HFFc6 (cell line): ENCODE measurements at regions not wholly inside any gene's neighbourhood (a gene's known extent, or its start where the extent isn't known, plus 50 kb on each side); places are given as distances from the start of the nearest gene placed in this dataset.

Experiments used
- DNase-seq: peaks from one replicate; pipeline ENCODE4 v3.0.0-alpha.2; 2018
- H3K27ac Mint-ChIP-seq: 2 replicates; pipeline ENCODE4 v1.8.0; 2020; ENCODE audit warnings: mild to moderate bottlenecking, mixed read lengths
- H3K27me3 Mint-ChIP-seq: 2 replicates; pipeline ENCODE4 v1.8.0; 2021; ENCODE audit warnings: mild to moderate bottlenecking, moderate library complexity, mixed read lengths; ENCODE audit not compliant: insufficient read depth
- H3K36me3 Mint-ChIP-seq: 2 replicates; pipeline ENCODE4 v1.8.0; 2021; ENCODE audit warnings: low read depth, mixed read lengths
- H3K4me1 Mint-ChIP-seq: 2 replicates; pipeline ENCODE4 v1.8.0; 2020; ENCODE audit warnings: low read depth, mixed read lengths
- H3K4me3 Mint-ChIP-seq: 2 replicates; pipeline ENCODE4 v1.8.0; 2020; ENCODE audit warnings: mild to moderate bottlenecking, moderate library complexity, mixed read lengths
- H3K9me3 Mint-ChIP-seq: 2 replicates; pipeline ENCODE4 v1.8.0; 2020; ENCODE audit warnings: mild to moderate bottlenecking, mixed read lengths
- CTCF ChIP-seq: fragments of 200-600 bp; sonication (generic); IDR thresholded peaks from 2 replicates; pipeline ENCODE4 v1.5.0; 2021; ENCODE audit warnings: antibody characterized with exemption, mild to moderate bottlenecking

GRCh38 chr14:26702721-26703230, 104.9 kb upstream of the NOVA1 start:
- no peak for DNase-seq
- Mint-ChIP-seq H3K9me3 (peaks cover 55% of the 10 kb centered on the region), H3K4me3 (no peak overlapping the region), H3K36me3 (peaks cover 5% of the 10 kb centered on the region; the same call in 1 of the 2 replicates), H3K4me1 (no peaks in the 10 kb centered on the region), H3K27me3 (no peaks in the 10 kb centered on the region), H3K27ac (no peak overlapping the region)
- TF ChIP-seq CTCF, result no peak

GRCh38 chr14:26703686-26704366, 106.0 kb upstream of the NOVA1 start:
- no peak for DNase-seq
- Mint-ChIP-seq H3K27ac (no peak overlapping the region), H3K4me3 (no peak overlapping the region), H3K36me3 (peaks cover 5% of the 10 kb centered on the region; the same call in 1 of the 2 replicates), H3K27me3 (no peaks in the 10 kb centered on the region), H3K4me1 (no peaks in the 10 kb centered on the region), H3K9me3 (peaks cover 46% of the 10 kb centered on the region)
- no peak for TF ChIP-seq CTCF

- no peak for TF ChIP-seq CTCF
- H3K4me3 Mint-ChIP-seq, result no peak overlapping the region
- no peaks in the 10 kb centered on the region for H3K4me1 Mint-ChIP-seq
- DNase-seq, result no peak
- H3K36me3 Mint-ChIP-seq, result no peaks in the 10 kb centered on the region; the same call in 1 of the 2 replicates
- H3K27ac Mint-ChIP-seq, result no peak overlapping the region
- H3K9me3 Mint-ChIP-seq, result peaks cover 39% of the 10 kb centered on the region
- no peaks in the 10 kb centered on the region for H3K27me3 Mint-ChIP-seq
These were observed 109.4 kb upstream of the NOVA1 start for GRCh38 chr14:26707234-26707633.

GRCh38 chr14:26709019-26709418, 111.2 kb upstream of the NOVA1 start:
- H3K27me3 Mint-ChIP-seq, result no peaks in the 10 kb centered on the region
- no peaks in the 10 kb centered on the region for H3K4me1 Mint-ChIP-seq
- H3K4me3 Mint-ChIP-seq, result no peak overlapping the region
- peaks cover 32% of the 10 kb centered on the region for H3K9me3 Mint-ChIP-seq
- H3K27ac Mint-ChIP-seq, result no peak overlapping the region
- no peak for TF ChIP-seq CTCF
- DNase-seq, result no peak
- no peaks in the 10 kb centered on the region; the same call in 1 of the 2 replicates for H3K36me3 Mint-ChIP-seq

GRCh38 chr14:26719514-26719913, 121.7 kb upstream of the NOVA1 start:
- H3K9me3 Mint-ChIP-seq, result peaks cover 65% of the 10 kb centered on the region
- H3K36me3 Mint-ChIP-seq, result no peaks in the 10 kb centered on the region; the same call in 1 of the 2 replicates
- H3K27me3 Mint-ChIP-seq, result no peaks in the 10 kb centered on the region
- no peaks in the 10 kb centered on the region for H3K4me1 Mint-ChIP-seq
- no peak for TF ChIP-seq CTCF
- no peak for DNase-seq
- H3K27ac Mint-ChIP-seq, result no peak overlapping the region
- H3K4me3 Mint-ChIP-seq, result no peak overlapping the region
